GM13976 (cell line): ENCODE measurements at regions not wholly inside any gene's neighbourhood (a gene's known extent, or its start where the extent isn't known, plus 50 kb on each side); places are given as distances from the start of the nearest gene placed in this dataset.
"Not testable (repeated sequence)": the region's sequence is repeated elsewhere in the genome, so short reads cannot be mapped to it uniquely, and the experiment has no call there.

Experiments
- DNase-seq: peaks from one replicate; pipeline ENCODE4 v3.0.0; 2012; ENCODE audit warnings: low spot score
- in situ Hi-C: fragments of 300-500 bp; cut with MboI; formaldehyde crosslinking; loops from one replicate; pipeline ENCODE4 v1.12.0; 2022; ENCODE audit warnings: low sequenced_read_pairs, mixed read lengths, inconsistent platforms; ENCODE audit not compliant: unreplicated experiment
- TF ChIP-seq, protein P1 (sequence below): IDR thresholded peaks from 2 replicates; pipeline ENCODE4 v1.5.1; 2012; ENCODE audit warnings: borderline replicate concordance, mild to moderate bottlenecking; ENCODE audit not compliant: insufficient read depth; ENCODE audit errors: extremely low read depth, missing control alignments, control extremely low read depth

DNA sequence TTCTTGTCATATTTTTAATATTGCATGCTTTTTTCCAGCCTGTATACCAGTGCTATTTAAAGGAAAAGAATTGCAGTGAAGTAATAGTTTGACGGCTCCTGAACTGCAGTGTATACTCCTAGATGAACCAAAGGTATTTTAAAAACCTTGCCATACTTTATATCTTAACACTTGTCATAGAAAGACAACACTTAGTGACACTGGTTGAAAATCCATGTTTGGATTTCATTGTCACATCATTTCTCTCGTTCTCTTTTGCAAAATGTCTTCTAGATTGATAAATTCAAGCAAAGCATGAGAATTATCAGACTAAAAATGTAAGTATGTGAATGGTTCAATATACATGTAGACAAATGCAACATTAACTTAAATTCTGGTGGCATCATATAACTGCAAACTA, 1293.9 kb downstream of the PCDH9 start:
- in situ Hi-C loops: no loop called here
- TF ChIP-seq, protein P1, sequence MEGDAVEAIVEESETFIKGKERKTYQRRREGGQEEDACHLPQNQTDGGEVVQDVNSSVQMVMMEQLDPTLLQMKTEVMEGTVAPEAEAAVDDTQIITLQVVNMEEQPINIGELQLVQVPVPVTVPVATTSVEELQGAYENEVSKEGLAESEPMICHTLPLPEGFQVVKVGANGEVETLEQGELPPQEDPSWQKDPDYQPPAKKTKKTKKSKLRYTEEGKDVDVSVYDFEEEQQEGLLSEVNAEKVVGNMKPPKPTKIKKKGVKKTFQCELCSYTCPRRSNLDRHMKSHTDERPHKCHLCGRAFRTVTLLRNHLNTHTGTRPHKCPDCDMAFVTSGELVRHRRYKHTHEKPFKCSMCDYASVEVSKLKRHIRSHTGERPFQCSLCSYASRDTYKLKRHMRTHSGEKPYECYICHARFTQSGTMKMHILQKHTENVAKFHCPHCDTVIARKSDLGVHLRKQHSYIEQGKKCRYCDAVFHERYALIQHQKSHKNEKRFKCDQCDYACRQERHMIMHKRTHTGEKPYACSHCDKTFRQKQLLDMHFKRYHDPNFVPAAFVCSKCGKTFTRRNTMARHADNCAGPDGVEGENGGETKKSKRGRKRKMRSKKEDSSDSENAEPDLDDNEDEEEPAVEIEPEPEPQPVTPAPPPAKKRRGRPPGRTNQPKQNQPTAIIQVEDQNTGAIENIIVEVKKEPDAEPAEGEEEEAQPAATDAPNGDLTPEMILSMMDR: no peak
- no peak for DNase-seq

DNA sequence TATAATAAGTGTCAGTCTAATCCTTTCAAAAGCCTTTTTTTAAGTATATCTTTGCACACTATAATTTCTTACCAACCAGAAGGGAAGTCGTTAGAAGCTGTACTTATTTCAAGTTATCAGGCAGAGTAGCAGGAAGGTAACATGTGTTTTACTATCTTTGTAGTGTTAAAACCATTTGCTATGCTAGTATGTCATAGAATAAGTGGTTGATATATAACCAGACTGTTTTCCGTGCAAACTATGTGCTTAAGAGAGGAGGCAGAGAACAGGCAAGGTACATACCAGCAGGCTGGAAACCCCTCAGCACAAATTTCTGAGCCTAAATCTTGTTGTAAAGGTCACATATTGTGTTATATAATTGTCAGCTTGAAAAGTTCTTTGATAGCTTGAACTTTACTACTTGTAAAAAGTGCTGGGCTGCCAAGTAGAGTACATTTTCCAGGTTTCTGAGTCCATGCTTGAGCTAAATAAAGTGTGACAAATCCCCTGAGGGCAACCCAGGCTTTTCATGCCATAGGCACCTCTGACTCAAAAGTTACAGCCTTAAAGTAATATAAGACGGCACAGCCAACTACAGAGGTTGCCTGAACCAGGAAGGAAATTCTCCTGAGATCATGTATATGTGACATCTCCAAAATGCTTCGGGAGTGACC, 1297.4 kb downstream of the PCDH9 start:
- TF ChIP-seq, protein P1: no peak
- no peak for DNase-seq

DNA sequence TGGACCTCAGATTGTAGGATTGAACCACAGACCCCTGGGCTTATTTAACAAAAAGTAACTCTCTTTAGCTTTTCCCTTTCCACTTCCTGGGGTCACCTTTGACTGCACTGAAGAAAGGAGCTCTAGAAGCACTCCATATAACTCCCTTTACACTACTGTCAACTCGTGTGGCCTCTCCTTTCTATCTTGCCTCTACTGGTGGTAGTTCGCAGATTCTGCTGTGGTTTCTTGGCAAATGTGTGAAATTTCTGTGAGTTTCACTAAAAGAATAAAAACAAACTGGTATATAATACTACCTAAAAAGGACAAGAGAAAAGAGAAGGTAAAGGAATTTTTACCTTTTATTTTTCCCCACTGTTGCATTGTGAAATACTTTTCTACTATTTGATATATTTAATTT, 1298.1 kb downstream of the PCDH9 start:
- TF ChIP-seq, protein P1: no peak
- no peak for DNase-seq
- in situ Hi-C loops: no loop called here

More for the DNA sequence above, 1297.4 kb downstream of the PCDH9 start:
- in situ Hi-C loops: no loop called here

DNA sequence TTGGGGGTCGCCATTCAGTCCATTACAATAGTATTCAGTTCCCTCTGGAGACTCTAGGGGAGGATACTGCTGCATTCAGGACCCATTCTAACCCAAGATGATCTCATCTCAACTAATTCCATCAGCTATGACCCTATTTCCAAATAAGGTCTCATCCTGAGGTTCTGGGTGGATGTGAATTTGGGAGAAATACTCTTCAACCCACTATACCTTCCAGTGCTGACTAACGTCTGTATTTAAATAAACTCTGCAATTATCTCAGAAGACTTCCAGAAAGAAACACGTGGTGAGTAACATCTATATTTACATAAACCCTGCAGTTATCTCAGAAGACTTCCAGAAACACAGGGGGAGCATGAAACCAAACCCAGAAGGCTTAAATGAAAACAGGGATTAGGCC, 1300.7 kb downstream of the PCDH9 start:
- DNase-seq: no peak
- in situ Hi-C loops: no loop called here
- TF ChIP-seq, protein P1: no peak

DNA sequence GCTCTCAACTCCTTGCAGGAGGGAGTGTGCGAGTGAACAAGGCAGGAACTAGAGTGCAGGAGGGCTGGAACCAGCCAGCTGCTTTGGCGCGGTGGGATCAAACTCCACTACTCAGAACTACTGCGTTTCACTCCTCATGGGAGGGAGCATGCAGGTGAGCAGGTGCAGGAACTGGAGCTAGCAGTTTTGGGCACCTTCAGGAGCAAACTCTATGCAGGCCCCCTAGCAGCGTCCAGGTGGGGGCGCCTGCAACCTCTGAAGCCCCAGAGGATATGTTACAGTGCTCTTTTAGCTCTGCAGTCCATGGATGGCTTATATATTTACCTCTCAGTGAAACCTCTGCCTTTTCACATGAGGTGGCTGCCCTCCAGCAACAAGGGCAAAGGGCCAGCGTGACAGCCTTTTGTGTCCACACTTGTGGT, 1303.4 kb downstream of the PCDH9 start:
- in situ Hi-C loops: no loop called here
- DNase-seq: no peak
- TF ChIP-seq, protein P1: no peak

DNA sequence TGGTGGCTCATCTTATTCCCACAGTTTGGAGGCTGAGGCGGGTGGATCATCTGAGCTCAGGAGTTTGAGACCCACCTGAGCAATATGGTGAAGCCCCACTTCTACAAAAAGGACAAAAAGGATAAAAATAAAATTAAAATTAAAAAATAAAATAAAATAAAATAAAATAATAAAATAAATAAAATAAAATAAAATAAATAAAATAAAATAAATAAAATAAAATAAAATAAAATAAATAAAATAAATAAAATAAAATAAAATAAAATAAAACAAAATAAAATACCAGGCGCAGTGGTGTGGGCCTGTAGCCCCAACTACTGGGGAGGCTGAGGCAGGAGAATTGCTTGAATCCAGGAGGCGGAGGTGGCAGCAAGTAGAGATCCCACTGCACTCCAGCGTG, 1307.3 kb downstream of the PCDH9 start:
- in situ Hi-C loops, DNase-seq: not testable (repeated sequence)

DNA sequence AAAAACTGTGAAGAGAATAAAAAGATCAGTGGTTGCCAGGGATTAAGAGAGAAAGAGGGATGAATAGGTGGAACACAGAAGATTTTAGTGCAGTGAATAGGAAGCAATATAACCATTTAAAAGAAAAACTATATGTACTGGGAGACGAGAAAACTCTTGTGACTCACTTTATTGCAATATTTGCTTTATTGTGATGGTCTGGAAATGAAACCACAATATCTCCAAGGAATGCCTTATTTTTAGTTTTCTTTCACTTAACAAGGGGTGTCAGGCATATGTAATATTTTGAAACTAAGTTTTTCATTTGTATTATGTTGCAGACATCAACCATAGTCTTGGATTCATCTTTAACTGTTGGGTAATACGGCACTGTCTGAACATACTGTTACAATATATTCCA, 1308.2 kb downstream of the PCDH9 start:
- no peak for DNase-seq
- in situ Hi-C loops: no loop called here
- TF ChIP-seq, protein P1: no peak
